ENCODE measurements at regions not wholly inside any gene's neighbourhood (a gene's known extent, or its start where the extent isn't known, plus 50 kb on each side); places are given as distances from the start of the nearest gene placed in this dataset.

- 0% methylated on average over 2 of the region's 2 CpGs for WGBS (ENCODE audit: low lambda C conversion rate)
- BruUV-seq (replicated peaks), result no TSS peak
- H3K9ac ChIP-seq (ENCODE audit: insufficient read depth, low read depth, low read length), result no peak overlapping the region
- no peak overlapping the region for H3K4me3 ChIP-seq (replicated peaks in 1 of 3; ENCODE audit: insufficient read depth in 1 of 3, low read depth in 2 of 3, low read length in 3 of 3)
- H3K4me1 ChIP-seq (ENCODE audit: insufficient read depth, low read length), result no peaks in the 10 kb centered on the region
- no peak overlapping the region for H3K4me2 ChIP-seq (ENCODE audit: low read depth, low read length)
- H2AFZ ChIP-seq (ENCODE audit: low read length), result no peak overlapping the region
- no peak overlapping the region for H3K27ac ChIP-seq (ENCODE audit: extremely low read length, insufficient read depth, low read length)
- H3K27me3 ChIP-seq (ENCODE audit: control insufficient read depth in 1 of 2, insufficient read depth in 2 of 2, low read length in 2 of 2), result no peaks in the 10 kb centered on the region; a peak in 1 of 5 replicates
- ChIA-PET CTCF (ENCODE audit: low intra/inter-chr PET ratio, low total read pairs) (no interaction called here), POLR2A (no interaction called here)
- no peaks in the 10 kb centered on the region for H3K36me3 ChIP-seq (replicated peaks in 1 of 2; ENCODE audit: control insufficient read depth in 1 of 2, insufficient read depth in 2 of 2, low read length in 2 of 2)
- H3K9me3 ChIP-seq (ENCODE audit: low read length), result no peaks in the 10 kb centered on the region
- no peaks in the 10 kb centered on the region for H3K79me2 ChIP-seq (ENCODE audit: insufficient read depth, low read length)
- ATAC-seq, result no peak
- TF ChIP-seq ZNF3 (CRISPR knock-in tag; IDR thresholded peaks at IDR 0.05) (no peak), MLX (CRISPR knock-in tag; IDR thresholded peaks at IDR 0.05) (no peak), ZBTB3 (CRISPR knock-in tag; IDR thresholded peaks at IDR 0.05; ENCODE audit: borderline replicate concordance, low read depth) (no peak), KLF16 (CRISPR knock-in tag; IDR thresholded peaks at IDR 0.05) (no peak), DNMT1 (CRISPR knock-in tag; IDR thresholded peaks at IDR 0.05) (no peak), MIXL1 (CRISPR knock-in tag; IDR thresholded peaks at IDR 0.05) (no peak), PHF21A (CRISPR knock-in tag; IDR thresholded peaks at IDR 0.05) (no peak)
- no peaks in the 10 kb centered on the region for H4K20me1 ChIP-seq (ENCODE audit: insufficient read depth, low read length)
- DNase-seq (ENCODE audit: low spot score), result no peak
- in situ Hi-C loops (cut with HindIII; ENCODE audit: extremely low pct_ligation_motif_present, low pct_unique_long_range_greater_than_20kb) (no loop called here), intact Hi-C loops (cut with micrococcal nuclease; ENCODE audit: unreplicated experiment) (no loop called here)
- FAIRE-seq, result no peak
These were observed 211.2 kb upstream of the EDNRB start for GRCh38 chr13:78129823-78130222.

GRCh38 chr13:78129359-78129758 is 210.7 kb upstream of the EDNRB start:
- no peaks in the 10 kb centered on the region for H3K9me3 ChIP-seq (ENCODE audit: low read length)
- no peak for FAIRE-seq
- no peaks in the 10 kb centered on the region for H3K79me2 ChIP-seq (ENCODE audit: insufficient read depth, low read length)
- in situ Hi-C loops (cut with HindIII; ENCODE audit: extremely low pct_ligation_motif_present, low pct_unique_long_range_greater_than_20kb) (no loop called here), intact Hi-C loops (cut with micrococcal nuclease; ENCODE audit: unreplicated experiment) (no loop called here)
- H4K20me1 ChIP-seq (ENCODE audit: insufficient read depth, low read length), result no peaks in the 10 kb centered on the region
- no peak for DNase-seq (ENCODE audit: low spot score)
- ChIA-PET POLR2A (no interaction called here), CTCF (ENCODE audit: low intra/inter-chr PET ratio, low total read pairs) (no interaction called here)
- no peaks in the 10 kb centered on the region; a peak in 1 of 5 replicates for H3K27me3 ChIP-seq (ENCODE audit: control insufficient read depth in 1 of 2, insufficient read depth in 2 of 2, low read length in 2 of 2)
- H3K4me1 ChIP-seq (ENCODE audit: insufficient read depth, low read length), result no peaks in the 10 kb centered on the region
- ATAC-seq, result no peak
- H3K9ac ChIP-seq (ENCODE audit: insufficient read depth, low read depth, low read length), result no peak overlapping the region
- no peaks in the 10 kb centered on the region for H3K36me3 ChIP-seq (replicated peaks in 1 of 2; ENCODE audit: control insufficient read depth in 1 of 2, insufficient read depth in 2 of 2, low read length in 2 of 2)
- H3K4me2 ChIP-seq (ENCODE audit: low read depth, low read length), result no peak overlapping the region
- BruUV-seq (replicated peaks), result no TSS peak
- no peak overlapping the region for H3K4me3 ChIP-seq (replicated peaks in 1 of 3; ENCODE audit: insufficient read depth in 1 of 3, low read depth in 2 of 3, low read length in 3 of 3)
- H3K27ac ChIP-seq (ENCODE audit: extremely low read length, insufficient read depth, low read length), result no peak overlapping the region
- H2AFZ ChIP-seq (ENCODE audit: low read length), result no peak overlapping the region
- TF ChIP-seq AHR (CRISPR knock-in tag; IDR thresholded peaks at IDR 0.05) (no peak), SRY (CRISPR knock-in tag; IDR thresholded peaks at IDR 0.05) (no peak), ZBTB3 (CRISPR knock-in tag; IDR thresholded peaks at IDR 0.05; ENCODE audit: borderline replicate concordance, low read depth) (no peak), PAWR (CRISPR knock-in tag; IDR thresholded peaks at IDR 0.05; ENCODE audit: borderline replicate concordance) (no peak), SMAD3 (CRISPR knock-in tag; IDR thresholded peaks at IDR 0.05) (no peak), ASH2L (IDR thresholded peaks at IDR 0.05; ENCODE audit: insufficient read length, low read depth, low read length) (no peak), ZNF225 (CRISPR knock-in tag; IDR thresholded peaks at IDR 0.05) (no peak), ZNF160 (CRISPR knock-in tag; IDR thresholded peaks at IDR 0.05) (no peak), ZNF841 (CRISPR knock-in tag; IDR thresholded peaks at IDR 0.05; ENCODE audit: borderline replicate concordance) (no peak), AKNA (CRISPR knock-in tag; IDR thresholded peaks at IDR 0.05; ENCODE audit: borderline replicate concordance) (no peak)

Measured in HepG2 (cell line).